ENCODE measurements at regions not wholly inside any gene's neighbourhood (a gene's known extent, or its start where the extent isn't known, plus 50 kb on each side); places are given as distances from the start of the nearest gene placed in this dataset.

GRCh38 chr3:34102288-34102687 is 303.9 kb downstream of the PDCD6IP start:
- H3K4me1 ChIP-seq = no peaks in the 10 kb centered on the region
- no peak overlapping the region for H3K4me3 ChIP-seq
- no peaks in the 10 kb centered on the region for H3K27me3 ChIP-seq
- no peaks in the 10 kb centered on the region for H3K9me3 ChIP-seq
- no peak overlapping the region for H3K27ac ChIP-seq
- H3K36me3 ChIP-seq = no peaks in the 10 kb centered on the region
- TF ChIP-seq, protein P1, sequence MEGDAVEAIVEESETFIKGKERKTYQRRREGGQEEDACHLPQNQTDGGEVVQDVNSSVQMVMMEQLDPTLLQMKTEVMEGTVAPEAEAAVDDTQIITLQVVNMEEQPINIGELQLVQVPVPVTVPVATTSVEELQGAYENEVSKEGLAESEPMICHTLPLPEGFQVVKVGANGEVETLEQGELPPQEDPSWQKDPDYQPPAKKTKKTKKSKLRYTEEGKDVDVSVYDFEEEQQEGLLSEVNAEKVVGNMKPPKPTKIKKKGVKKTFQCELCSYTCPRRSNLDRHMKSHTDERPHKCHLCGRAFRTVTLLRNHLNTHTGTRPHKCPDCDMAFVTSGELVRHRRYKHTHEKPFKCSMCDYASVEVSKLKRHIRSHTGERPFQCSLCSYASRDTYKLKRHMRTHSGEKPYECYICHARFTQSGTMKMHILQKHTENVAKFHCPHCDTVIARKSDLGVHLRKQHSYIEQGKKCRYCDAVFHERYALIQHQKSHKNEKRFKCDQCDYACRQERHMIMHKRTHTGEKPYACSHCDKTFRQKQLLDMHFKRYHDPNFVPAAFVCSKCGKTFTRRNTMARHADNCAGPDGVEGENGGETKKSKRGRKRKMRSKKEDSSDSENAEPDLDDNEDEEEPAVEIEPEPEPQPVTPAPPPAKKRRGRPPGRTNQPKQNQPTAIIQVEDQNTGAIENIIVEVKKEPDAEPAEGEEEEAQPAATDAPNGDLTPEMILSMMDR (IDR thresholded peaks at IDR 0.05) = no peak
- DNase-seq = no peak
- intact Hi-C loops (cut with DNase I; ENCODE audit: low total_unique reads) = no loop called here

DNA sequence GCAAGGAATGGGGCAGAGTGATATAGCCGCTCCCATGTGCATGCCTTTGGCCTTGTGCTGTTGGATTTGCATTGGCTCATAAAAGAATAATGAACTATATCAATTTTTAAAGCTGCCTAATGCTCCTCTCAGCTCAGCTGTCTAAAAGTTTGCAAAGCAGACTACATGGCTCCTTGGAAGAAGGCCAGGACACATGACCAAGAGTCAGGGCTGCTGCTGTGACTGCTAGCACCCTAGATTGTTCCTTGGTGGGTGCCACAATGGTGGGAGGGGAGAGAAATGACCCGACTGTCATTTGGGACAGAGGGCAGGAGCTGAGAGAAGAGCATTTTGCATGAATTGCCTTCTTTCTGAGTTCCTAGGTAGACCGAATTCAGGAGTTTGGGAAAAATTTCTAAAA is 307.9 kb downstream of the PDCD6IP start:
- Histone ChIP-seq H3K9me3 (no peaks in the 10 kb centered on the region), H3K4me3 (no peak overlapping the region), H3K27me3 (no peaks in the 10 kb centered on the region), H3K36me3 (no peaks in the 10 kb centered on the region), H3K4me1 (no peaks in the 10 kb centered on the region), H3K27ac (no peak overlapping the region)
- DNase-seq = no peak
- intact Hi-C loops (cut with DNase I; ENCODE audit: low total_unique reads) = no loop called here
- TF ChIP-seq, protein P1 (IDR thresholded peaks at IDR 0.05) = no peak

DNA sequence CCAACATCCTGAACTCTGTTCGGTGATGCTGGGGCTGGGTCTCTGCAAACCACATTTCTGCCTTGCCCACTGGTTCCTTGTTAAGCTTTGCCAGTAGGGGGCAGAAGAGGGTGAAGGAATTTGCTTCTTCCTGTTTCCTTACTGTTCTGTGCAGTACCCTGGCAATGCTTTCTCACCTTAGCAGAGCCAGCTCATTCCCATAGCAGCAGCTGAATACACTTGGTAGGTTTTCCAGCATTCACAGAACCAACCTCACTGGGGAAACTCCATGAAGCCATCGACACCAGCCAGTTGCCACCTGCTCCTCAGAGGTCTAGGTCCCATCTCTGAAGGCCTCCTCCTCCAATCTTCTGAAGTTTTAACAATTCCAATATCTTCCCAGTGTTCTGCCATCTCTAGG is 308.4 kb downstream of the PDCD6IP start:
- Histone ChIP-seq H3K27ac (no peak overlapping the region), H3K27me3 (no peaks in the 10 kb centered on the region), H3K36me3 (no peaks in the 10 kb centered on the region), H3K4me1 (no peaks in the 10 kb centered on the region), H3K4me3 (no peak overlapping the region), H3K9me3 (no peaks in the 10 kb centered on the region)
- intact Hi-C loops (cut with DNase I; ENCODE audit: low total_unique reads) = no loop called here
- TF ChIP-seq, protein P1 (IDR thresholded peaks at IDR 0.05) = peak; percentile 22 to 31
- DNase-seq = no peak

DNA sequence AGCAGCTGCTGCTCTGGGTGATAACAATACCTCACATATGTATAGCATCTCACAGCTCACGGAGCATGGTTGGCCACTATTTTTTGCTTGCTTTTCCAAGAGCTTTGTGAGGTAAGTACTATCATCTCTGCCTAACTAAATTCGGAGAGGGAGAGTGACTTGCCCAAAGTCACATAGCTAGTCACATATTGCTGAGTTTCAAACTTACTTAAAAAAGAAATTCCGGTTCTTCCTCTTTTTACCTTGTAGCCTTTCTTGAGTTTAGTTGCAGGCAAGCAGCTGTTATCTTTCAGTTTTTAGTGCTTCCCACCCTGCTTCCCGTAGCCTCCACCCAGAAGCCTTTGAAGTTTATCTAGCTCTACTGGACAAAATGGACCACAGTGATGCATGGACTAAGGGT is 309.2 kb downstream of the PDCD6IP start:
- no peaks in the 10 kb centered on the region for H3K4me1 ChIP-seq
- TF ChIP-seq, protein P1 (IDR thresholded peaks at IDR 0.05) = no peak
- DNase-seq = no peak
- intact Hi-C loops (cut with DNase I; ENCODE audit: low total_unique reads) = no loop called here
- no peaks in the 10 kb centered on the region for H3K27me3 ChIP-seq
- H3K9me3 ChIP-seq = no peaks in the 10 kb centered on the region
- no peaks in the 10 kb centered on the region for H3K36me3 ChIP-seq
- H3K4me3 ChIP-seq = no peak overlapping the region
- no peak overlapping the region for H3K27ac ChIP-seq

GRCh38 chr3:34109021-34109420 is 310.6 kb downstream of the PDCD6IP start:
- no peaks in the 10 kb centered on the region for H3K4me1 ChIP-seq
- H3K4me3 ChIP-seq = no peak overlapping the region
- H3K27me3 ChIP-seq = no peaks in the 10 kb centered on the region
- H3K36me3 ChIP-seq = no peaks in the 10 kb centered on the region
- TF ChIP-seq, protein P1 (IDR thresholded peaks at IDR 0.05) = no peak
- H3K9me3 ChIP-seq = no peaks in the 10 kb centered on the region
- DNase-seq = no peak
- intact Hi-C loops (cut with DNase I; ENCODE audit: low total_unique reads) = no loop called here
- no peak overlapping the region for H3K27ac ChIP-seq

DNA sequence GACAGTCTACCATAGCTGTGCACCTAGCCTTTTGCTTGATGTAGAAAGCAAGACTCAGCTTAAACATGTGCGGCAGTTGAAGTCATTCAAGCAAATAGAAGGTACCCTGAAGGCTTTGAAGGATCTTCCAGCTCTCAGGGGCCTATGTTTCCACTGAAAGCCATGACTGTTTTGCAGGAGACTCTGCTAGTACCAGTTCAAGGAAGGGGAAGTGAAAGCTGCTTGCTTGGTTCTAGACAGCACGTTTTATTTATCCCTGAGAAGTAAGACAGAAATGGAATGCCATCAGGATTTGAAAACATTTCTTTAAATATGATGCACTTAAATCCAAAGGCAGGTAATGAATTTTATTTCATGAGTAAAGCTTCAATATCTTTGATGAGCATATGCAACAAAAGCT is 311.4 kb downstream of the PDCD6IP start:
- Histone ChIP-seq H3K27ac (no peak overlapping the region), H3K27me3 (no peaks in the 10 kb centered on the region), H3K36me3 (no peaks in the 10 kb centered on the region), H3K4me1 (no peaks in the 10 kb centered on the region), H3K4me3 (no peak overlapping the region), H3K9me3 (no peaks in the 10 kb centered on the region)
- intact Hi-C loops (cut with DNase I; ENCODE audit: low total_unique reads) = no loop called here
- TF ChIP-seq, protein P1 (IDR thresholded peaks at IDR 0.05) = no peak
- no peak for DNase-seq
